ENCODE measurements at regions not wholly inside any gene's neighbourhood (a gene's known extent, or its start where the extent isn't known, plus 50 kb on each side); places are given as distances from the start of the nearest gene placed in this dataset.

DNA sequence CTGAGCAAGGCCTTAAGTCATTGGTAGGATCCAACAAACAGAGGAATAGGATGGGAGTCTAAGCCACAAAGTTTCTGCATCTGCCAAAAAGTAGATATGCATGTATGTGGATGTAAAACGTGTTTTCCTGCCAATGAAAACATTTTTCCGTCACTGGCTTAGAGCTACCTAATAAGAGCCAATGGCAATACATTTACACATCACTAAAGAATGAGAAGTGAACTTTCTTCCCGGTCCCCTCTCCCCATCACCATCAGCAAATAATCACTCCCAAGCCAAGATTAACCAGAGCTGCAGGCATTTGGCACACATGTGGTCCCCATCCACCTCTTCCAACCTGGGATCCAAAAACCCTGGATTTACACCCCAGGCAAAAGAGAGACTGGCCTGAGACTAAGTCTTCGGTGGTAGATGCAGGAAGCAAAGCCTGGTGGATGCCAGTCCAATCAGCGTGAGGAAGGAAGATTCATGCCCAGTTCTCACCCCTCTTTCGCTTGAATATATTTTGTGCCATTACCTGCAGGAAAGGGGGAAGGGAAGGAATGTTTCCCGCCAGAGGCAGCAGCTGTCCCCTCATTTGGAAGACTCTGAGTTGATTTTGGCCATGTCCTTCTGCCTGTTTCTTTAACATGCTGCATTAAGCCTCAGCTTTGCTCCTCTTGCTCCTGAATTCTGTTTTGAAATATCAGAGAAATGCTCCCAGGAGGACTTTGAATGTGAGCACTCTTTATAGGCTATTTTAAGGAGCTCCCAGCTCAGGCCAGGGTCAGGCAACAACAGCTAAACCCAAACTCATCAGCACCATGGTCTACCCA lies 131.4 kb downstream of the CHIC2 start:
- H3K4me3 ChIP-seq, result no peak overlapping the region
- no peaks in the 10 kb centered on the region for H3K9me3 ChIP-seq
- intact Hi-C loops (cut with DNase I; ENCODE audit: low total_unique reads), result loop anchor here (5.0 kb wide), 1 partner anchor 284 kb away; no protein-coding TSS in a partner anchor
- H3K27ac ChIP-seq, result peak overlapping the region in 1 of 2 donors; percentile 57
- DNase-seq, result no peak
- TF ChIP-seq, protein P1, sequence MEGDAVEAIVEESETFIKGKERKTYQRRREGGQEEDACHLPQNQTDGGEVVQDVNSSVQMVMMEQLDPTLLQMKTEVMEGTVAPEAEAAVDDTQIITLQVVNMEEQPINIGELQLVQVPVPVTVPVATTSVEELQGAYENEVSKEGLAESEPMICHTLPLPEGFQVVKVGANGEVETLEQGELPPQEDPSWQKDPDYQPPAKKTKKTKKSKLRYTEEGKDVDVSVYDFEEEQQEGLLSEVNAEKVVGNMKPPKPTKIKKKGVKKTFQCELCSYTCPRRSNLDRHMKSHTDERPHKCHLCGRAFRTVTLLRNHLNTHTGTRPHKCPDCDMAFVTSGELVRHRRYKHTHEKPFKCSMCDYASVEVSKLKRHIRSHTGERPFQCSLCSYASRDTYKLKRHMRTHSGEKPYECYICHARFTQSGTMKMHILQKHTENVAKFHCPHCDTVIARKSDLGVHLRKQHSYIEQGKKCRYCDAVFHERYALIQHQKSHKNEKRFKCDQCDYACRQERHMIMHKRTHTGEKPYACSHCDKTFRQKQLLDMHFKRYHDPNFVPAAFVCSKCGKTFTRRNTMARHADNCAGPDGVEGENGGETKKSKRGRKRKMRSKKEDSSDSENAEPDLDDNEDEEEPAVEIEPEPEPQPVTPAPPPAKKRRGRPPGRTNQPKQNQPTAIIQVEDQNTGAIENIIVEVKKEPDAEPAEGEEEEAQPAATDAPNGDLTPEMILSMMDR (IDR thresholded peaks at IDR 0.05), result no peak
- H3K27me3 ChIP-seq, result no peaks in the 10 kb centered on the region
- peaks cover 0 to 19% (median 10%) of the 10 kb centered on the region in 4 donors for H3K4me1 ChIP-seq
- H3K36me3 ChIP-seq, result no peaks in the 10 kb centered on the region

DNA sequence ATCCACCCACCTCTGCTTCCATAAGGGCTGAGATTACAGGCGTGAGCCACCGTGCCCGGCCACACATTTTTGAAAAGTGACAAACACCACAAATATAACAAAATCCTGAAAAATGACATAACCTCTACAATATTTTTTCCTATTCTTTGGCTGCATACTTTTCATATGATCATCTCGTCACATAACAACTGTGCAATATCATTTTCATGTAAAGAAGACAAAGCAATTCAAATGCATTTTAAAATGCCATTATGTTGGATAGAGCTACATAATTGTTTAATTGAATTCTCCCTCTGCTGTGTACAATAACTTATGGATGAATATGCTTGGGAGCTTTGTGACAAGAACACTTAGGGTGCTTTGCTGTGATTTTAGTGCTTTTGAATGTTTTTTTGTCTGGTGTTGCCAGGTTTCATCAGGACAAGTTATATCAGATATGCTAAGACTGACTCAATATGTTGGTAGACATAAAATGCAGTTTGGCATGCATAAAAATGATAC lies 132.9 kb downstream of the CHIC2 start:
- H3K27ac ChIP-seq, result no peak overlapping the region
- H3K4me1 ChIP-seq, result peaks cover 0 to 19% (median 10%) of the 10 kb centered on the region in 4 donors
- TF ChIP-seq, protein P1 (IDR thresholded peaks at IDR 0.05), result no peak
- H3K9me3 ChIP-seq, result no peaks in the 10 kb centered on the region
- no peak overlapping the region for H3K4me3 ChIP-seq
- no peaks in the 10 kb centered on the region for H3K27me3 ChIP-seq
- DNase-seq, result no peak
- intact Hi-C loops (cut with DNase I; ENCODE audit: low total_unique reads), result loop anchor here (5.0 kb wide), 1 partner anchor 286 kb away; no protein-coding TSS in a partner anchor
- no peaks in the 10 kb centered on the region for H3K36me3 ChIP-seq

DNA sequence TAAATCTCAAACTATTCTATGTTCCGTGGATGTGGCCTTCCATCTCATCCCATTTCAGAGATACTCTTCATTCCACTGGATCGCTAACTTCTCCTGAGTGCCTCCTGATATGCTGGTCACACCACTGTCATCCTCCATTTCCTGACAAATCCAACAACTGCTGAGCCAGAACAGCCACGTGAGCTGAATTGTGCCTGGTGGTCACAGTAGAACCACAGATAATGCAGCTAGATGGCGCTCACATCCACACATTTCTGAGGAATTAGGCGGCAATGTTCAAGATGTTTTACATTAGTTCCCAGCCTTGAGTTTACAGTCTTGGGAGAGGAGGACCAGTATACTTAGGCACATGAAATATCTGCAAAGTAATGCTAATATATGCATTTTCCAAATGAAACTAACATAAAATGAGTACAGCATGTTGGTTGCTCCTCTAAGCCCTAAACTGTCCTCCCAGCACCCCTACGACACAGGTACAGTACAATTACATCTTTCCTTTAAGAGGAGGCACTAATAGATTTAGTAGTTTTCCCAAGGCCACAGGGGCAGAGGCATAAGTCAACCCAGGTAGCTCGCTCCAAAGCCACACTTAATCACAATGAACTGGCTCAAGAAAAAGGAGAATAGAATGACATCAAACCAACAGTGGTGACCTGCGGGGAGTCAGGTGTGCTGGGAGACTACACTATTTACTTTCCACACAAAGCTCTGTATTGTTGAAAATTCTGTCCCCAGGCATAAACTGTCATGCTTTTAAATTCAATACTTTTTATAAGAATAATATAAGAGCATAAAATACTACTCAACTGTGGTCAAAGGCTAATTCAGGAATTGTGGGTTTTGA lies 134.2 kb downstream of the CHIC2 start:
- no peak overlapping the region for H3K27ac ChIP-seq
- no peaks in the 10 kb centered on the region for H3K27me3 ChIP-seq
- no peak overlapping the region for H3K4me3 ChIP-seq
- H3K4me1 ChIP-seq, result peaks cover 0 to 19% (median 10%) of the 10 kb centered on the region in 4 donors
- intact Hi-C loops (cut with DNase I; ENCODE audit: low total_unique reads), result loop anchor here (5.0 kb wide), 2 partner anchors 287 to 297 kb away; partner anchors contain the start of gene PDGFRA
- DNase-seq, result peak; percentile 82 to 85
- no peaks in the 10 kb centered on the region for H3K36me3 ChIP-seq
- no peaks in the 10 kb centered on the region for H3K9me3 ChIP-seq
- TF ChIP-seq, protein P1 (IDR thresholded peaks at IDR 0.05), result peak; percentile 68 to 87

DNA sequence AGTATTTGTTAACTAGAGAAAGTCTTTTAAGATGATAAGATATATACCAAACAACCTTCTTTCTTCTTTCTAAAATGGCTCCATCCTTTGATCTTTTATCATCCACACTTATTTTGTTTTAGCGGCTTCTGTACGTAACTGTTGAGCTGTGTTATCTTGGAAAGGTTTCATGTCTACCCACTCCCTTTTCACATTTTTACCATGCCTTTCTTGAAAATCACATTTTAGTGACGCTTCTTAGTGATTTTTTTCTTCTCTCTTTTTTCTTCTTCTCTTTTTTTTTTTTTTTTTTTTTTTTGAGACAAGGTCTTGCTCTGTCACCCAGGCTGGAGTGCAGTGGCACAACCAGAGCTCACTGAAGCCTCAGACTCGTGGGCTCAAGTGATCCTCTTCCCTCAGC lies 135.1 kb downstream of the CHIC2 start:
- no peak for DNase-seq
- no peaks in the 10 kb centered on the region for H3K36me3 ChIP-seq
- no peaks in the 10 kb centered on the region for H3K9me3 ChIP-seq
- peaks cover 0 to 19% (median 10%) of the 10 kb centered on the region in 4 donors for H3K4me1 ChIP-seq
- TF ChIP-seq, protein P1 (IDR thresholded peaks at IDR 0.05), result no peak
- intact Hi-C loops (cut with DNase I; ENCODE audit: low total_unique reads), result loop anchor here (5.0 kb wide), 1 partner anchor 298 kb away; the partner anchor contains the start of gene PDGFRA
- H3K27me3 ChIP-seq, result no peaks in the 10 kb centered on the region
- no peak overlapping the region for H3K4me3 ChIP-seq
- H3K27ac ChIP-seq, result no peak overlapping the region

DNA sequence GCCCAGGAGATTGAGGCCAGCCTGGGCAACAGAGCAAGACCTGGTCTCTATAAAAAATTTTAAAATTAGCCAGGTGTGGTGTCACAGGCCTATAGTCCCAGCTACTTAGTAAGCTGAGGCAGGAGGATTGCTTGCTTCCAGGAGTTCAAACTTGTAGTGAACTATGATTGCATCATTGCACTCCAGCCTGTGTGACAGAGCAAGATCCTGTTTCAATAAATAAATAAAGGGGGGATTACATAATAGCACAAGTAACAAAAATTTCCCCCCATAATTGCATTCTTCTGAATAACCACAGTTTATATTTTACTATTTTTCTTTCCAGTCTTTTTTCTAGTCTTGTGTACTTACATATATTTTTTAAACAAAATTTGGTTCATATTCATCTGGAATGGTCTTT lies 135.6 kb downstream of the CHIC2 start:
- DNase-seq, result no peak
- intact Hi-C loops (cut with DNase I; ENCODE audit: low total_unique reads), result loop anchor here (5.0 kb wide), 1 partner anchor 298 kb away; the partner anchor contains the start of gene PDGFRA

More for the DNA sequence above, 135.6 kb downstream of the CHIC2 start:
- Histone ChIP-seq H3K27me3 (no peaks in the 10 kb centered on the region), H3K27ac (no peak overlapping the region), H3K9me3 (no peaks in the 10 kb centered on the region), H3K36me3 (no peaks in the 10 kb centered on the region), H3K4me1 (peaks cover 0 to 19% (median 10%) of the 10 kb centered on the region in 4 donors), H3K4me3 (no peak overlapping the region)
- TF ChIP-seq, protein P1 (IDR thresholded peaks at IDR 0.05), result no peak
